Karpas-422 (cell line): ENCODE measurements at regions not wholly inside any gene's neighbourhood (a gene's known extent, or its start where the extent isn't known, plus 50 kb on each side); places are given as distances from the start of the nearest gene placed in this dataset.

Experiments
- DNase-seq: peaks from one replicate; pipeline ENCODE4 v3.0.0-alpha.2; 2015
- H2AFZ ChIP-seq: fragments of 200-600 bp; sonication (generic); 2 replicates; pipeline ENCODE4 v1.6.1; 2014; ENCODE audit warnings: antibody characterized with exemption, low read length, mixed read lengths
- H3K27ac ChIP-seq: fragments of 200-600 bp; sonication (generic); 2 replicates; pipeline ENCODE4 v1.5.1; 2014; ENCODE audit warnings: mild to moderate bottlenecking, low read length, moderate library complexity
- H3K27me3 ChIP-seq: fragments of 200-600 bp; sonication (generic); 2 replicates; pipeline ENCODE4 v1.6.1; 2014; ENCODE audit warnings: low read length, mixed read lengths
- H3K36me3 ChIP-seq: fragments of 200-600 bp; sonication (generic); 2 replicates; pipeline ENCODE4 v1.6.1; 2014; ENCODE audit warnings: low read length, mixed read lengths; ENCODE audit not compliant: insufficient read depth
- H3K4me1 ChIP-seq: fragments of 200-600 bp; sonication (generic); 2 replicates; pipeline ENCODE4 v1.6.1; 2014; ENCODE audit warnings: mild to moderate bottlenecking, low read length, mixed read lengths
- H3K4me2 ChIP-seq: fragments of 200-600 bp; sonication (generic); 2 replicates; pipeline ENCODE4 v1.6.1; 2014; ENCODE audit warnings: low read length, low read depth, mild to moderate bottlenecking; ENCODE audit not compliant: poor library complexity, severe bottlenecking
- H3K4me3 ChIP-seq: fragments of 200-600 bp; sonication (generic); 2 replicates; pipeline ENCODE4 v1.5.1; 2014; ENCODE audit warnings: mild to moderate bottlenecking, antibody characterized with exemption, low read length, mixed read lengths
- H3K79me2 ChIP-seq: fragments of 200-600 bp; sonication (generic); 2 replicates; pipeline ENCODE4 v1.6.1; 2014; ENCODE audit warnings: mild to moderate bottlenecking, low read length, mixed read lengths
- H3K9ac ChIP-seq: fragments of 200-600 bp; sonication (generic); 2 replicates; pipeline ENCODE4 v1.6.0; 2014; ENCODE audit warnings: low read length
- H3K9me2 ChIP-seq: fragments of 200-600 bp; sonication (generic), shearing (Covaris generic); replicated peaks from 2 replicates; pipeline ENCODE4 v1.6.0; 2014; ENCODE audit warnings: mild to moderate bottlenecking, low read length, moderate library complexity; ENCODE audit not compliant: insufficient read depth
- H3K9me3 ChIP-seq: fragments of 300-700, 200-600 bp; sonication (generic); 2 replicates; pipeline ENCODE4 v1.6.1; 2014; ENCODE audit warnings: low read length, mixed read lengths
- H4K20me1 ChIP-seq: fragments of 200-600 bp; sonication (generic); 2 replicates; pipeline ENCODE4 v1.6.1; 2014; ENCODE audit warnings: mild to moderate bottlenecking, antibody characterized with exemption, low read length, low read depth; ENCODE audit not compliant: insufficient read depth

DNA sequence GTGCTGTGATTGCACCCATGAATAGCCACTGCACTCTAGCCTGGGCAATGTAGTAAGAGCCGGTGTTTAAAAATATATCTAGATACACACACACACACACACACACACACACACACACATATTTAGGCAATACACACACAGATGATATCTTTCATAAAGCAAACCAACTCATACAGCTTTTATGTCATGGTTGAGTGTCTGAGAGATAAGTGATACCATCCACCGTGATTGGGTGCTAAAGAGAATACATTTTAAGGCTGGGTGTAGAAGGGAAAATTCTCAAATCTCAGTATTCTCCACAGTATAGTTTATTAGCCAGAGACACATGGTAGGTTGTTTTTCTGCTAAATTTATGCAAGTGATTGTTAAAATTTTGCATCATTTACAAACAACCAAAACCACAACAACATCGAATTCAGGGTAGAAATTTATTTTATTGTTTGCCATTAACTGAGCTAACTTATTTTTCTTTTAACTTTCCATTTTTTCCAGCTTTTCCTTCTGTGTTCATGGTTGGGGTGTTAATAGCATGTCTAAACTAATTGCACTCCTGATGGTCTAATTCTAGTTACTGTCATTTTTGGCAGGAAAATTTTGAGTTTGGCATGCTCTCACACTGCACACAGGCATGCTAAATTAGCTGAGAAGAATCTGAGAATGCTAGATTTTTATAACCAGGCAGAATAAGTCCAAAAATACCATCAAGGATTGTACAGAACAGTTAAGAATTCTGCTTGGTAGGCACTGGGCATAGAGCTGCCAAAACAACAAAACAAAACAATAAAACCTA is 57.9 kb upstream of the SYPL1 start:
- Histone ChIP-seq H3K27ac (no peak overlapping the region), H3K4me2 (no peak overlapping the region), H3K4me3 (no peak overlapping the region), H3K79me2 (no peaks in the 10 kb centered on the region), H4K20me1 (no peaks in the 10 kb centered on the region), H3K9me2 (no peaks in the 10 kb centered on the region), H2AFZ (no peak overlapping the region), H3K36me3 (no peaks in the 10 kb centered on the region), H3K9ac (no peak overlapping the region), H3K9me3 (no peaks in the 10 kb centered on the region), H3K27me3 (no peaks in the 10 kb centered on the region), H3K4me1 (peaks cover 28% of the 10 kb centered on the region)
- no peak for DNase-seq

- H4K20me1 ChIP-seq = no peaks in the 10 kb centered on the region
- peaks cover 33% of the 10 kb centered on the region for H3K4me1 ChIP-seq
These were observed 55.5 kb upstream of the SYPL1 start for GRCh38 chr7:106167439-106168136.

DNA sequence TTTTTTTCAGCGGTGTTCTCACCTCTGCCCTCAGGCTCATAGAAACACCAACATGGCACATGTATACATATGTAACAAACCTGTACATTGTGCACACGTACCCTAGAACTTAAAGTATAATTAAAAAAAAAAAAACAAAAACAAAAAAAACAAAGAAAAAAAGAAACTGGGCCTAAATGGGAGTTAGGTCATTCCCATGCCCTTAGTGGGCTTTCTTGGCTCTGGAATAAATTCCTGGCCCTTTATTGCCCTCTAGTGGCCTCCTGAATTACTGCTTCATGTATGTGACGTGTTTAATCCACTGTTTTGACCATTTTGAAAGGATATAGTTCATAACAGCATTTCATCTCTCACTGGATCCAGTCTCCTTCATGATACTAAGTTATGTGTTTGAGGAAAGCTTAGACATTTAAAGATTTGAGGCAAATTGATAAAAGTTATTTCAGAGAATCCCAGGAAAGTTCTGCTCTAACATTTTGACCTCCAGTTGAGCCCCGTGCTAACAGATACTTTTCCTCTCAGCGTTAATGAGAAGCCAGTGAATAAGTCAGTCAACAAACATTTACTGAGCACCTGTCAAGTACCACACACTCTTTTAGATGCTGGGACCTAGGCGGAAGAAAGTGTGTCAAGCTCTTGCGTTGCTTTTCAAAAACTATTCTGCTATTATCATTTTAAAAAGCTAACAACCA is 54.7 kb upstream of the SYPL1 start:
- peak; percentile 86 for DNase-seq
- H3K36me3 ChIP-seq = peaks cover 5% of the 10 kb centered on the region; the same call in 1 of the 2 replicates
- H3K4me2 ChIP-seq = peak overlapping the region; percentile 46
- H3K27me3 ChIP-seq = no peaks in the 10 kb centered on the region
- peaks cover 33% of the 10 kb centered on the region for H3K4me1 ChIP-seq
- no peaks in the 10 kb centered on the region for H3K9me2 ChIP-seq
- peaks cover 9% of the 10 kb centered on the region for H3K9me3 ChIP-seq
- no peak overlapping the region for H3K27ac ChIP-seq
- no peak overlapping the region for H3K4me3 ChIP-seq
- H4K20me1 ChIP-seq = no peaks in the 10 kb centered on the region
- H3K9ac ChIP-seq = no peak overlapping the region
- no peak overlapping the region for H2AFZ ChIP-seq
- H3K79me2 ChIP-seq = no peaks in the 10 kb centered on the region

More at GRCh38 chr7:106167439-106168136, 55.5 kb upstream of the SYPL1 start:
- Histone ChIP-seq H3K9ac (no peak overlapping the region), H2AFZ (no peak overlapping the region), H3K27me3 (no peaks in the 10 kb centered on the region), H3K4me2 (no peak overlapping the region), H3K27ac (no peak overlapping the region), H3K9me3 (peaks cover 9% of the 10 kb centered on the region), H3K79me2 (no peaks in the 10 kb centered on the region), H3K4me3 (no peak overlapping the region), H3K36me3 (peaks cover 4% of the 10 kb centered on the region; the same call in 1 of the 2 replicates), H3K9me2 (no peaks in the 10 kb centered on the region)
- DNase-seq = no peak

GRCh38 chr7:106165337-106165736 is 53.2 kb upstream of the SYPL1 start:
- Histone ChIP-seq H3K36me3 (peaks cover 13% of the 10 kb centered on the region; the same call in 1 of the 2 replicates), H3K9me3 (peaks cover 12% of the 10 kb centered on the region), H2AFZ (no peak overlapping the region), H3K27me3 (no peaks in the 10 kb centered on the region), H3K9ac (no peak overlapping the region), H3K9me2 (no peaks in the 10 kb centered on the region), H3K4me1 (peaks cover 33% of the 10 kb centered on the region), H4K20me1 (no peaks in the 10 kb centered on the region), H3K4me3 (no peak overlapping the region), H3K4me2 (peak overlapping the region; percentile 46), H3K79me2 (no peaks in the 10 kb centered on the region), H3K27ac (0 out of 2 replicates have a peak overlapping the region, but pooled peaks have one; percentile 27)
- peak; percentile 73 for DNase-seq

- H3K9me3 ChIP-seq = peaks cover 12% of the 10 kb centered on the region
- no peaks in the 10 kb centered on the region for H3K79me2 ChIP-seq
- no peaks in the 10 kb centered on the region for H3K9me2 ChIP-seq
- DNase-seq = no peak
- H3K9ac ChIP-seq = no peak overlapping the region
- H3K4me1 ChIP-seq = peaks cover 33% of the 10 kb centered on the region
- no peak overlapping the region for H3K4me2 ChIP-seq
- no peaks in the 10 kb centered on the region for H4K20me1 ChIP-seq
- H3K4me3 ChIP-seq = no peak overlapping the region
- H3K36me3 ChIP-seq = peaks cover 13% of the 10 kb centered on the region; the same call in 1 of the 2 replicates
- H2AFZ ChIP-seq = no peak overlapping the region
- no peak overlapping the region for H3K27ac ChIP-seq
- H3K27me3 ChIP-seq = no peaks in the 10 kb centered on the region
These were observed 51.1 kb upstream of the SYPL1 start for GRCh38 chr7:106163257-106163656.
